Gastroesophageal sphincter (tissue), 4 donors: ENCODE measurements at regions not wholly inside any gene's neighbourhood (a gene's known extent, or its start where the extent isn't known, plus 50 kb on each side); places are given as distances from the start of the nearest gene placed in this dataset.

Experiments
- ATAC-seq: fragments of 150-250 bp; one replicate; pipeline ENCODE4 v1.9.1; 2016; ENCODE audit warnings: mild to moderate bottlenecking, moderate library complexity
- H3K27ac ChIP-seq, 4 donors: fragments of 200-600 bp; sonication (generic) in 3 of 4; 1 replicate in 3 of 4; 2 replicates in 1 of 4; pipeline ENCODE4 v1.5.1; 2016 to 2019
- H3K27me3 ChIP-seq: fragments of 200-600 bp; sonication (generic); one replicate; pipeline ENCODE4 v1.5.1; 2019
- H3K36me3 ChIP-seq, 2 donors: fragments of 200-600 bp; sonication (generic); one replicate each; pipeline ENCODE4 v1.5.1; 2019; ENCODE audit warnings: control low read depth in 1 of 2
- H3K4me1 ChIP-seq, 3 donors: fragments of 200-600 bp; sonication (generic); 1 replicate in 2 of 3; 2 replicates in 1 of 3; pipeline ENCODE4 v1.5.1; 2016 to 2019; ENCODE audit warnings: control low read depth in 2 of 3
- H3K4me3 ChIP-seq, 2 donors: fragments of 200-600 bp; sonication (generic); one replicate each; pipeline ENCODE4 v1.5.1; 2019; ENCODE audit warnings: mild to moderate bottlenecking in 1 of 2, moderate library complexity in 1 of 2
- H3K9me3 ChIP-seq, 3 donors: fragments of 200-600 bp; sonication (generic); one replicate each; pipeline ENCODE4 v1.5.1; 2017 to 2019; ENCODE audit warnings: control low read depth in 2 of 3
- EP300 ChIP-seq: sonication (generic); formaldehyde crosslinking; IDR thresholded peaks from one replicate; pipeline ENCODE4 v1.6.1; 2017; ENCODE audit warnings: antibody characterized with exemption, mild to moderate bottlenecking
- POLR2A ChIP-seq, 2 donors: fragments of 450-650 bp; IDR thresholded peaks; one replicate each; pipeline ENCODE4 v1.6.1; 2017; ENCODE audit warnings: antibody characterized with exemption in 2 of 2, mild to moderate bottlenecking in 2 of 2, moderate library complexity in 1 of 2
- POLR2AphosphoS5 ChIP-seq: sonication (generic); formaldehyde crosslinking; IDR thresholded peaks from one replicate; pipeline ENCODE4 v1.6.1; 2017; ENCODE audit warnings: antibody characterized with exemption
- WGBS, 2 donors: methylation state at CpG; one replicate each; pipeline ENCODE4 v1.1.5; 2018; ENCODE audit warnings: low coverage in 1 of 2; 5-methylcytosine and 5-hydroxymethylcytosine counted together
- TF ChIP-seq, protein P1 (sequence below), 4 experiments: fragments of 200-600 bp in 2 of 4; fragments of 450-650 bp in 2 of 4; sonication (generic) in 1 of 4; IDR thresholded peaks; one replicate each; pipeline ENCODE4 v1.5.1; 2017 to 2019; ENCODE audit warnings: antibody characterized with exemption in 4 of 4, mild to moderate bottlenecking in 2 of 4, moderate library complexity in 2 of 4

GRCh38 chr1:240701412-240701811 lies 89.5 kb upstream of the GREM2 start:
- TF ChIP-seq POLR2A (IDR thresholded peaks at IDR 0.05) (no peak), POLR2AphosphoS5 (no peak), EP300 (no peak)
- TF ChIP-seq, protein P1, sequence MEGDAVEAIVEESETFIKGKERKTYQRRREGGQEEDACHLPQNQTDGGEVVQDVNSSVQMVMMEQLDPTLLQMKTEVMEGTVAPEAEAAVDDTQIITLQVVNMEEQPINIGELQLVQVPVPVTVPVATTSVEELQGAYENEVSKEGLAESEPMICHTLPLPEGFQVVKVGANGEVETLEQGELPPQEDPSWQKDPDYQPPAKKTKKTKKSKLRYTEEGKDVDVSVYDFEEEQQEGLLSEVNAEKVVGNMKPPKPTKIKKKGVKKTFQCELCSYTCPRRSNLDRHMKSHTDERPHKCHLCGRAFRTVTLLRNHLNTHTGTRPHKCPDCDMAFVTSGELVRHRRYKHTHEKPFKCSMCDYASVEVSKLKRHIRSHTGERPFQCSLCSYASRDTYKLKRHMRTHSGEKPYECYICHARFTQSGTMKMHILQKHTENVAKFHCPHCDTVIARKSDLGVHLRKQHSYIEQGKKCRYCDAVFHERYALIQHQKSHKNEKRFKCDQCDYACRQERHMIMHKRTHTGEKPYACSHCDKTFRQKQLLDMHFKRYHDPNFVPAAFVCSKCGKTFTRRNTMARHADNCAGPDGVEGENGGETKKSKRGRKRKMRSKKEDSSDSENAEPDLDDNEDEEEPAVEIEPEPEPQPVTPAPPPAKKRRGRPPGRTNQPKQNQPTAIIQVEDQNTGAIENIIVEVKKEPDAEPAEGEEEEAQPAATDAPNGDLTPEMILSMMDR (IDR thresholded peaks at IDR 0.05) = no peak
- H3K36me3 ChIP-seq = no peaks in the 10 kb centered on the region
- no peaks in the 10 kb centered on the region for H3K27me3 ChIP-seq
- peaks cover 0 to 9% (median 0%) of the 10 kb centered on the region in 3 donors for H3K4me1 ChIP-seq
- H3K9me3 ChIP-seq = no peaks in the 10 kb centered on the region
- no peak for ATAC-seq
- no peak overlapping the region for H3K27ac ChIP-seq
- no peak overlapping the region for H3K4me3 ChIP-seq
- 92% methylated on average over 4 of the region's 5 CpGs; no CpG with 5 or more reads in 1 of the 2 donors for WGBS, 2 donors

- no peak overlapping the region for H3K27ac ChIP-seq
- peaks cover 0 to 20% (median 0%) of the 10 kb centered on the region in 3 donors for H3K4me1 ChIP-seq
- no peak for ATAC-seq
- TF ChIP-seq, protein P1 (IDR thresholded peaks at IDR 0.05) = no peak
- TF ChIP-seq EP300 = no peak
- TF ChIP-seq POLR2A (IDR thresholded peaks at IDR 0.05) = no peak
- no peak for TF ChIP-seq POLR2AphosphoS5
- WGBS, 2 donors = 94 to 95% methylated on average over 2 to 3 of the region's 4 CpGs
- H3K4me3 ChIP-seq = no peak overlapping the region
- no peaks in the 10 kb centered on the region for H3K9me3 ChIP-seq
- no peaks in the 10 kb centered on the region for H3K27me3 ChIP-seq
- H3K36me3 ChIP-seq = no peaks in the 10 kb centered on the region
Measured at GRCh38 chr1:240695416-240695815, 83.5 kb upstream of the GREM2 start.

GRCh38 chr1:240693844-240694243 lies 81.9 kb upstream of the GREM2 start:
- Histone ChIP-seq H3K36me3 (no peaks in the 10 kb centered on the region), H3K4me1 (peaks cover 0 to 20% (median 0%) of the 10 kb centered on the region in 3 donors), H3K27me3 (no peaks in the 10 kb centered on the region), H3K4me3 (no peak overlapping the region), H3K27ac (no peak overlapping the region), H3K9me3 (no peaks in the 10 kb centered on the region)
- TF ChIP-seq, protein P1 (IDR thresholded peaks at IDR 0.05) = no peak
- TF ChIP-seq POLR2AphosphoS5 (no peak), POLR2A (IDR thresholded peaks at IDR 0.05) (no peak), EP300 (no peak)
- WGBS, 2 donors = 53 to 62% methylated on average over 3 of the region's 3 CpGs
- no peak for ATAC-seq

GRCh38 chr1:240693036-240693435 lies 81.1 kb upstream of the GREM2 start:
- H3K4me3 ChIP-seq = no peak overlapping the region
- H3K36me3 ChIP-seq = no peaks in the 10 kb centered on the region
- ATAC-seq = no peak
- H3K27ac ChIP-seq = no peak overlapping the region
- peaks cover 0 to 20% (median 0%) of the 10 kb centered on the region in 3 donors for H3K4me1 ChIP-seq
- no peaks in the 10 kb centered on the region for H3K27me3 ChIP-seq
- TF ChIP-seq POLR2A (IDR thresholded peaks at IDR 0.05) (no peak), EP300 (no peak), POLR2AphosphoS5 (no peak)
- TF ChIP-seq, protein P1 (IDR thresholded peaks at IDR 0.05) = no peak
- H3K9me3 ChIP-seq = no peaks in the 10 kb centered on the region

GRCh38 chr1:240691909-240692705 lies 80.2 kb upstream of the GREM2 start:
- TF ChIP-seq, protein P1 (IDR thresholded peaks at IDR 0.05) = peak; percentile 27 to 79 (median 62)
- TF ChIP-seq POLR2AphosphoS5 = no peak
- Histone ChIP-seq H3K36me3 (no peaks in the 10 kb centered on the region), H3K4me1 (peaks cover 0 to 20% (median 0%) of the 10 kb centered on the region in 3 donors), H3K9me3 (no peaks in the 10 kb centered on the region), H3K27ac (no peak overlapping the region), H3K27me3 (no peaks in the 10 kb centered on the region), H3K4me3 (no peak overlapping the region)
- 23 to 44% methylated on average over 7 to 12 of the region's 12 CpGs for WGBS, 2 donors
- peak; percentile 72 for ATAC-seq
